ENCODE measurements at regions not wholly inside any gene's neighbourhood (a gene's known extent, or its start where the extent isn't known, plus 50 kb on each side); places are given as distances from the start of the nearest gene placed in this dataset.

- TF ChIP-seq CTCF (IDR thresholded peaks at IDR 0.05; ENCODE audit: poor library complexity) (no peak), EZH2 (IDR thresholded peaks at IDR 0.05; ENCODE audit: borderline replicate concordance) (no peak), EZH2phosphoT487 (IDR thresholded peaks at IDR 0.05; ENCODE audit: low read depth, severe bottlenecking, unreplicated experiment) (no peak)
Measured at GRCh38 chr11:15526859-15527450, 412.2 kb downstream of the INSC start.
